ENCODE measurements at regions not wholly inside any gene's neighbourhood (a gene's known extent, or its start where the extent isn't known, plus 50 kb on each side); places are given as distances from the start of the nearest gene placed in this dataset.

GRCh38 chr2:58520903-58521302, 279.8 kb upstream of the FANCL start:
- no peaks in the 10 kb centered on the region for H3K27me3 ChIP-seq
- TF ChIP-seq POLR2A (IDR thresholded peaks at IDR 0.05) (no peak), CTCF (IDR thresholded peaks at IDR 0.05) (no peak)
- no peaks in the 10 kb centered on the region for H3K9me3 ChIP-seq
- H3K27ac ChIP-seq, result no peak overlapping the region
- no peak overlapping the region for H3K4me3 ChIP-seq
- intact Hi-C loops (cut with DNase I; ENCODE audit: low total_unique reads), result no loop called here
- no peaks in the 10 kb centered on the region for H3K4me1 ChIP-seq
- DNase-seq, result no peak
- H3K36me3 ChIP-seq, result no peaks in the 10 kb centered on the region

- intact Hi-C loops (cut with DNase I; ENCODE audit: low total_unique reads), result no loop called here
- no peaks in the 10 kb centered on the region for H3K36me3 ChIP-seq
- TF ChIP-seq POLR2A (IDR thresholded peaks at IDR 0.05), result no peak
- H3K27ac ChIP-seq, result no peak overlapping the region
- H3K9me3 ChIP-seq, result no peaks in the 10 kb centered on the region
- H3K4me1 ChIP-seq, result no peaks in the 10 kb centered on the region
- H3K27me3 ChIP-seq, result no peaks in the 10 kb centered on the region
- no peak for DNase-seq
- no peak overlapping the region for H3K4me3 ChIP-seq
Observed at GRCh38 chr2:58517881-58518280, 276.8 kb upstream of the FANCL start.

GRCh38 chr2:58516695-58517094, 275.6 kb upstream of the FANCL start:
- no peaks in the 10 kb centered on the region for H3K9me3 ChIP-seq
- no peak for TF ChIP-seq POLR2A (IDR thresholded peaks at IDR 0.05)
- no peak for TF ChIP-seq CTCF (IDR thresholded peaks at IDR 0.05)
- no peak overlapping the region for H3K27ac ChIP-seq
- intact Hi-C loops (cut with DNase I; ENCODE audit: low total_unique reads), result no loop called here
- H3K27me3 ChIP-seq, result no peaks in the 10 kb centered on the region
- no peak overlapping the region for H3K4me3 ChIP-seq
- H3K4me1 ChIP-seq, result no peaks in the 10 kb centered on the region
- no peaks in the 10 kb centered on the region for H3K36me3 ChIP-seq
- no peak for DNase-seq

GRCh38 chr2:58515827-58516573, 274.9 kb upstream of the FANCL start:
- TF ChIP-seq CTCF (IDR thresholded peaks at IDR 0.05) (no peak), POLR2A (IDR thresholded peaks at IDR 0.05) (no peak)
- no peaks in the 10 kb centered on the region for H3K27me3 ChIP-seq
- no peak overlapping the region for H3K4me3 ChIP-seq
- intact Hi-C loops (cut with DNase I; ENCODE audit: low total_unique reads), result no loop called here
- H3K27ac ChIP-seq, result no peak overlapping the region
- H3K36me3 ChIP-seq, result no peaks in the 10 kb centered on the region
- no peaks in the 10 kb centered on the region for H3K9me3 ChIP-seq
- DNase-seq, result no peak
- no peaks in the 10 kb centered on the region for H3K4me1 ChIP-seq

- DNase-seq, result no peak
- H3K4me1 ChIP-seq, result no peaks in the 10 kb centered on the region
- TF ChIP-seq POLR2A (IDR thresholded peaks at IDR 0.05) (no peak), CTCF (IDR thresholded peaks at IDR 0.05) (no peak)
- intact Hi-C loops (cut with DNase I; ENCODE audit: low total_unique reads), result no loop called here
- H3K27ac ChIP-seq, result no peak overlapping the region
- H3K4me3 ChIP-seq, result no peak overlapping the region
- no peaks in the 10 kb centered on the region for H3K27me3 ChIP-seq
- no peaks in the 10 kb centered on the region for H3K36me3 ChIP-seq
- no peaks in the 10 kb centered on the region for H3K9me3 ChIP-seq
Observed at GRCh38 chr2:58514252-58514651, 273.1 kb upstream of the FANCL start.

- no peaks in the 10 kb centered on the region for H3K36me3 ChIP-seq
- no peak for DNase-seq
- TF ChIP-seq POLR2A (IDR thresholded peaks at IDR 0.05), result no peak
- TF ChIP-seq CTCF (IDR thresholded peaks at IDR 0.05), result no peak
- H3K9me3 ChIP-seq, result no peaks in the 10 kb centered on the region
- no peak overlapping the region for H3K4me3 ChIP-seq
- H3K4me1 ChIP-seq, result no peaks in the 10 kb centered on the region
- intact Hi-C loops (cut with DNase I; ENCODE audit: low total_unique reads), result no loop called here
- H3K27ac ChIP-seq, result no peak overlapping the region
- no peaks in the 10 kb centered on the region for H3K27me3 ChIP-seq
Observed at GRCh38 chr2:58512878-58513277, 271.8 kb upstream of the FANCL start.
